ENCODE measurements at regions not wholly inside any gene's neighbourhood (a gene's known extent, or its start where the extent isn't known, plus 50 kb on each side); places are given as distances from the start of the nearest gene placed in this dataset.
"Not testable (repeated sequence)": the region's sequence is repeated elsewhere in the genome, so short reads cannot be mapped to it uniquely, and the experiment has no call there.

DNA sequence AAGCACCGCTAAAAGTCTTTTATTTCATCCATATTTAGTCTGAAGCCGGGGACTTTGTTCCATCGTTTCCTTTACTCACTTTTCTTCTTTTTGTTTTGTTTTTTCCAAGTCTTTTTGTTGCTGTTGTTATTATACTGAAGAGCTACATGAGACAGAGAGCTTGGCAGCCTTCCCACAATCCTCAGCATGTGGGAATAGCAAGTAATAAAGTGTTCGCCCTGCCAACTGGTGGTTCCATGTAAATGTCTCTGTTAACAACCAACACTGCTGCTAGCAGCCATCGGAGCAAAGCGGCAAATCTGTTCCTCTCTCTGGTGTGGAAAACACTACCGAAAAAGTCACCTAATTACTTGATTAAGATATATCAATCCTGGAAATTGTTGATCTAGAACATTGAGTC, 437.8 kb upstream of the ID4 start (continued):
- TF ChIP-seq, protein P1, sequence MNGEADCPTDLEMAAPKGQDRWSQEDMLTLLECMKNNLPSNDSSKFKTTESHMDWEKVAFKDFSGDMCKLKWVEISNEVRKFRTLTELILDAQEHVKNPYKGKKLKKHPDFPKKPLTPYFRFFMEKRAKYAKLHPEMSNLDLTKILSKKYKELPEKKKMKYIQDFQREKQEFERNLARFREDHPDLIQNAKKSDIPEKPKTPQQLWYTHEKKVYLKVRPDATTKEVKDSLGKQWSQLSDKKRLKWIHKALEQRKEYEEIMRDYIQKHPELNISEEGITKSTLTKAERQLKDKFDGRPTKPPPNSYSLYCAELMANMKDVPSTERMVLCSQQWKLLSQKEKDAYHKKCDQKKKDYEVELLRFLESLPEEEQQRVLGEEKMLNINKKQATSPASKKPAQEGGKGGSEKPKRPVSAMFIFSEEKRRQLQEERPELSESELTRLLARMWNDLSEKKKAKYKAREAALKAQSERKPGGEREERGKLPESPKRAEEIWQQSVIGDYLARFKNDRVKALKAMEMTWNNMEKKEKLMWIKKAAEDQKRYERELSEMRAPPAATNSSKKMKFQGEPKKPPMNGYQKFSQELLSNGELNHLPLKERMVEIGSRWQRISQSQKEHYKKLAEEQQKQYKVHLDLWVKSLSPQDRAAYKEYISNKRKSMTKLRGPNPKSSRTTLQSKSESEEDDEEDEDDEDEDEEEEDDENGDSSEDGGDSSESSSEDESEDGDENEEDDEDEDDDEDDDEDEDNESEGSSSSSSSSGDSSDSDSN (IDR thresholded peaks at IDR 0.05; ENCODE audit: borderline replicate concordance in 1 of 2, low read depth in 2 of 2, low read length in 2 of 2) = no peak
- no peak for TF ChIP-seq KLF6 (CRISPR knock-in tag; IDR thresholded peaks at IDR 0.05; ENCODE audit: borderline replicate concordance)

DNA sequence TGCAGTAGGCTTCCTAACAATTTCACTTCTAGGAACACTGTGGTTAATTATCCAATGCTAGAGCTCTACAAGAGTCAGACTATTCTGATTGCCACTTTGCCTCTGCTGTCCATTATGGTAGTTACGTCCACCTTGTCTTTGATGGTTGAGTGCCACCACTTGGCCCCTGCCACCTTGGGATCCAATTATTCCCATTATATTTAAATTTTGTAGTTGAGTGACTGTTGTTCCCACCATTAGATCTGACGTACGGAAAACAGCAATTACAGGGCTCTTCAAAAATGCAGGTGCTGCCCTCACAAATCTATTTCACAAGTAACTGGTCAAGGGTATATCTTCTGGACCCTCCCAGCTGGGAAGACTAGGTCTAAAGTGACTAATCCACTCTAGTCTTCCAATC, 432.3 kb upstream of the ID4 start:
- CTCF ChIA-PET (ENCODE audit: low intra/inter-chr PET ratio); H3K4me1 ChIP-seq (replicated peaks in 1 of 2; ENCODE audit: control insufficient read depth in 2 of 2, insufficient read depth in 2 of 2, low read length in 2 of 2); H3K4me2 ChIP-seq (ENCODE audit: insufficient read depth, low read length); FAIRE-seq; H3K9ac ChIP-seq (ENCODE audit: insufficient read depth in 1 of 2, low read depth in 2 of 2, low read length in 2 of 2); H2AFZ ChIP-seq (ENCODE audit: low read depth, low read length); DNase-seq (ENCODE audit: extremely low read depth in 1 of 4, low spot score in 3 of 4); H3K9me3 ChIP-seq (replicated peaks; ENCODE audit: control insufficient read depth, insufficient read depth, low read depth, low read length); H4K20me1 ChIP-seq (replicated peaks; ENCODE audit: control insufficient read depth, insufficient read depth, low read length); H3K27me3 ChIP-seq (ENCODE audit: control insufficient read depth in 2 of 2, insufficient read depth in 2 of 2, low read length in 2 of 2); H3K27ac ChIP-seq (ENCODE audit: extremely low read depth, low read depth, low read length); BruUV-seq (replicated peaks); H3K36me3 ChIP-seq (ENCODE audit: control insufficient read depth, insufficient read depth, low read length); H3K79me2 ChIP-seq (ENCODE audit: control insufficient read depth, insufficient read depth, low read length); H3K4me3 ChIP-seq; intact Hi-C loops (cut with micrococcal nuclease); in situ Hi-C loops (cut with MboI); POLR2A ChIA-PET; ATAC-seq; H3K9me1 ChIP-seq (ENCODE audit: control insufficient read depth, insufficient read depth, low read length): not testable (repeated sequence)
- 0% methylated on average over 3 of the region's 3 CpGs for WGBS (ENCODE audit: insufficient coverage, low coverage, missing lambda C conversion rate)
